GM20000 (cell line): ENCODE measurements at regions not wholly inside any gene's neighbourhood (a gene's known extent, or its start where the extent isn't known, plus 50 kb on each side); places are given as distances from the start of the nearest gene placed in this dataset.

Experiments used
- DNase-seq: peaks from one replicate; pipeline ENCODE4 v3.0.0; 2012; ENCODE audit warnings: low spot score
- TF ChIP-seq, protein P1 (sequence below): IDR thresholded peaks from 2 replicates; pipeline ENCODE4 v1.5.1; 2012; ENCODE audit warnings: mild to moderate bottlenecking, control low read depth; ENCODE audit errors: extremely low read depth, missing control alignments

DNA sequence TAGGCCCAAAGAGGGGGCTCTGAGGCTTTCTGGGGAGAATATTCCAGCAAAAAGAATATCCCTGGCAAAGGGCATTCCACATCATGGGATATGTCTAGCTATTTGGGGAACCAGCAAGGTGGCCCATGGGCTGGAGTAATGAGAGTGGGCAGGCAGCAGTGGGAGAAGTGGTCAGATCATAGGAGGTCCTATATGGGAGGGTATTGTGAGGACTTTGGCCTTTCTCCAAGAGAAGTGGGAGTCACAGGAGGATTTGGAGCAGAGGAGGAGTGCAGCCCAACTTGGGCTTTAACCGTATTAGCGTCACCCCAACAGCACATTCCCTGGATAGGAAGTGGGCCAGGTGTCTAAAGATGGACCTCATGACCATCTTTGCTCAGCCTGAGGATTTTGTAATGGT lies 151.4 kb downstream of the ENGASE start:
- TF ChIP-seq, protein P1, sequence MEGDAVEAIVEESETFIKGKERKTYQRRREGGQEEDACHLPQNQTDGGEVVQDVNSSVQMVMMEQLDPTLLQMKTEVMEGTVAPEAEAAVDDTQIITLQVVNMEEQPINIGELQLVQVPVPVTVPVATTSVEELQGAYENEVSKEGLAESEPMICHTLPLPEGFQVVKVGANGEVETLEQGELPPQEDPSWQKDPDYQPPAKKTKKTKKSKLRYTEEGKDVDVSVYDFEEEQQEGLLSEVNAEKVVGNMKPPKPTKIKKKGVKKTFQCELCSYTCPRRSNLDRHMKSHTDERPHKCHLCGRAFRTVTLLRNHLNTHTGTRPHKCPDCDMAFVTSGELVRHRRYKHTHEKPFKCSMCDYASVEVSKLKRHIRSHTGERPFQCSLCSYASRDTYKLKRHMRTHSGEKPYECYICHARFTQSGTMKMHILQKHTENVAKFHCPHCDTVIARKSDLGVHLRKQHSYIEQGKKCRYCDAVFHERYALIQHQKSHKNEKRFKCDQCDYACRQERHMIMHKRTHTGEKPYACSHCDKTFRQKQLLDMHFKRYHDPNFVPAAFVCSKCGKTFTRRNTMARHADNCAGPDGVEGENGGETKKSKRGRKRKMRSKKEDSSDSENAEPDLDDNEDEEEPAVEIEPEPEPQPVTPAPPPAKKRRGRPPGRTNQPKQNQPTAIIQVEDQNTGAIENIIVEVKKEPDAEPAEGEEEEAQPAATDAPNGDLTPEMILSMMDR: no peak
- no peak for DNase-seq

DNA sequence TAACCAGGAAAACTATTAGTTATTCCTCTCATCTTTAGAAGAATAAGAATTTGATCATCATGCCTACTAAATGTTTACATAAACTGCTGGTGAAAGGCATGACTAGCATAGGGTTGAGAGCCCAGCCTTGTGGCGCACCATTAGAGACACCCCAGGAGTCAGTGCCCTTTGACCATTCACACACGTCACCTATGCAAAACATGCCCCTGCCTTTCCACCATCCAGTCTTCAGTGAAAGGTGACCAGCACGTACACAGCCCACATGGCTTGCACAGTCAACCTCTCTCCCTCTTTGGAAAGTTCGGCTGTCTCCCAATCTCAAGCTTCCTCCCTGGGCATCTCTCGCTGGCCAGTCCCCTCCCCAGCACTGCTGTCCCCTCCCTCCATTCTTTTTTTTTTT lies 150.3 kb downstream of the ENGASE start:
- TF ChIP-seq, protein P1: no peak
- DNase-seq: no peak

DNA sequence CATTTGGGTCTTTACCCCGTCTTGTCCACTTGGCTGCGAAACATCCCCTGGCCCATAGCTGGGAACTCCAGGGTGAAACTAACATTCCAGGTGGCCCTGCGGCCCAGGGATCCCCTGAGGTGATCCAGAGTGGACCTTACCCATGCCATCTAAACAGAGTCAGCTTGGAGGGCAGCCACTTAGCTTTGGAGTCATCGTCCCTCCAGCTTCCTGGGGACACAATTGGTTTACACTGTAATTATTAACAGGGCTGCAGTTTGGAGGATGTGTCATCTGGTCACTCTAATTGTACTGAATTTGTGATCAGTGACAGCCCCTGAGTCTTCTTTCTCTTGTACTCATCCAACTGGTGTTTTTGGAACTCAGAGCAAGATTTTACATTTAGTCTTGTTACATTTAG lies 149.9 kb downstream of the ENGASE start:
- TF ChIP-seq, protein P1: no peak

DNA sequence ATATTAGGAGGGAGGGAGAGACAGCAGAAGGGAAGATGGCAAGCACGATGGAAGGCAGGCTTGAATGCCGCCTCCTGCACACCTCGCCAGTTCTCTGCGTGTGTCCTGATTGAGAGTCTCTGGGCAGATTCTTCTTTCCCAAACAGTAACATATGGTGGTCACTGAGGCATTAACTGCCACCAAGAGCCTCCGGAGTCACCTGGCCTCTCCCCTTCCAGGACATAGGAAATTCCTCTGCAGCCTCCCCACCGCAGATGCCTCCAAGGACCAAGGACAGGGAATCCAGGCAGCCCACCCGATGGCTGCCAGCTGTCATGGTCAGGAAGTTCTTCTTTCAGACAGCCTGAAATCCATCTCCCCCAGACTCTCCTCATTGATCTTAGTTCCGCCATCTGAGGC lies 149.3 kb downstream of the ENGASE start:
- TF ChIP-seq, protein P1: no peak
- DNase-seq: no peak

More for the DNA sequence above, 149.9 kb downstream of the ENGASE start:
- no peak for DNase-seq

DNA sequence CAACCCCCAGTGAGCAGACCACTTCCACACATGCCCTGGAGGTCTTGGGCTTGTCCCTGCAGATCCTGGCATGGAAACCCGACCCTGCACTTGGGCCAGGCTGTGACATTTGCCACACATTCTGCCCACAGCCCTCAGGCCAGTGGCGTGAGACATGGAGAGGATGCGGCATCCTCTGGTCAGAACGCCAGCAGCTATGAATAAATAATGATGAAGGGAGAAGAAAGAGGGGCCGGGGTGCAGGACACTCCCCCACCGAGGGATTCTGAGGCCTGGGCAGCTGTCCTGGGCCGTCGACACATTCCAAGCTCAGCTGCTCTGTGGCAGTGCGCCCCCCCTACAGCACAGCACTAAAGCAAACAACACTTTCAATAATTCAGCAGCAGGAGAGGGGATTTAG lies 148.8 kb downstream of the ENGASE start:
- TF ChIP-seq, protein P1: no peak
- DNase-seq: no peak

DNA sequence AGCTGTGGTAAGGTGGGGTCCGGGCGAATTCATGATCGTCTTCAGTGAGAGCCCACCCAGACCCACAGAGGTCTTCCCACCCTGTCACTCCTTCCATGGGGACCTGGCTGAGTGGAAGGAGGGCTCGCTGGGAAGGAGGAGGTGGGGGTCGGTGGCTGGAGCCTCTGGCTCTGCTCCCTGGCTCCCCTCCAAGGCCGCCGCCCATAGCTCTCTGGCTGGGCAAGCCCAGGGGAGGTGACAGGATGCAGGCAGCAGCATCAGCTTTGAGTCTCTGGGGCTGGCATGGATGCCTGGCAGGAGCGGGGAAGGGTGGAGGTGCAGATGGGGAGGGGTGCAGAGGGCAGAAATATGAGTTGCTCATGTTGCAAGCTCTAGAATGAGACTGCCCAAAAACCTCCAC lies 147.0 kb downstream of the ENGASE start:
- no peak for DNase-seq

DNA sequence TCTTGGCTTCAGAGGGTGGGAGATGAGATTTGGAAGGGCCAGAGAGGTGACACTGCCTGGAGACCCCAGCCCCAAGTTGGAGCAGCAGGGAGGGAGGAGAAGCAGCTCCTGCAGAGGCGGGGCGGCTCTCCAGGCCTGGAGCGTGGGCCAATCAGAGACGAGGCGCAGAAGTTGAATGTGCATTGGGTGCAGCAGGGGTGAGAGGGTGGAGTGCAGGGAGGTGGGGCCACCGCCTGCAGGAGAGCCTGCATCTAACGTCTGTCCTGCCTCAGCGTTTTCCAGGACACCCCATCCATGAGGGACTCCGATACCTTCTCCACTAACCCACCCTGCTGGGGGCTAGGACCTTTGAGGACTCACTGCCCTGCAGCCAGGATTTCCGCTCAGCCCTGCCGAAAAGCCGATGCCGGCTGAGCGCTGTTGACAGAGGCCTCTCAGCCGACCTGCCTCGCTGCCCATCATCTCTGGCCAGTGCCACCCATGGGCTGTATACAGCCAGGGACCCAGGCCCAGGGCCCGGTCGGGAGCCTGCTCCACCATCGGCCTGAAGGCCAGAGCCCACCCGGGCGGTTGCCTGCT lies 146.2 kb downstream of the ENGASE start:
- TF ChIP-seq, protein P1: no peak
- DNase-seq: no peak

More for the DNA sequence above, 147.0 kb downstream of the ENGASE start:
- TF ChIP-seq, protein P1: no peak
